Stimulated activated memory B cell treated with anti-CD40 and anti-IgM and Interleukin-4, amounts not matched to agents 10 μg/mL and 1 μg/mL and 100 μg/mL, for 72 hours (primary cell): ENCODE measurements at regions not wholly inside any gene's neighbourhood (a gene's known extent, or its start where the extent isn't known, plus 50 kb on each side); places are given as distances from the start of the nearest gene placed in this dataset.
"Not testable (repeated sequence)": the region's sequence is repeated elsewhere in the genome, so short reads cannot be mapped to it uniquely, and the experiment has no call there.

Experiments
- ATAC-seq: fragments of 150-1000 bp; cut with Tn5 transposase; 2 replicates; pipeline ENCODE4 v1.10.0; 2021
- H3K27ac Mint-ChIP-seq: one replicate; pipeline ENCODE4 v1.8.0; 2022; ENCODE audit warnings: mild to moderate bottlenecking, mixed read lengths
- H3K27me3 Mint-ChIP-seq: one replicate; pipeline ENCODE4 v1.8.0; 2022; ENCODE audit warnings: mixed read lengths
- H3K36me3 Mint-ChIP-seq: one replicate; pipeline ENCODE4 v1.8.0; 2022; ENCODE audit warnings: mixed read lengths
- H3K4me1 Mint-ChIP-seq: one replicate; pipeline ENCODE4 v1.8.0; 2022; ENCODE audit warnings: mixed read lengths
- H3K4me3 Mint-ChIP-seq: one replicate; pipeline ENCODE4 v1.8.0; 2022; ENCODE audit warnings: mild to moderate bottlenecking, moderate library complexity, mixed read lengths
- H3K9me3 Mint-ChIP-seq: one replicate; pipeline ENCODE4 v1.8.0; 2022; ENCODE audit warnings: mixed read lengths

GRCh38 chr1:228835911-228836310 is 100.6 kb downstream of the RHOU start:
- Mint-ChIP-seq H3K4me1 (no peaks in the 10 kb centered on the region), H3K36me3 (no peaks in the 10 kb centered on the region), H3K4me3 (no peak overlapping the region), H3K27me3 (peaks cover 28% of the 10 kb centered on the region), H3K9me3 (no peaks in the 10 kb centered on the region), H3K27ac (no peak overlapping the region)
- ATAC-seq: no peak

DNA sequence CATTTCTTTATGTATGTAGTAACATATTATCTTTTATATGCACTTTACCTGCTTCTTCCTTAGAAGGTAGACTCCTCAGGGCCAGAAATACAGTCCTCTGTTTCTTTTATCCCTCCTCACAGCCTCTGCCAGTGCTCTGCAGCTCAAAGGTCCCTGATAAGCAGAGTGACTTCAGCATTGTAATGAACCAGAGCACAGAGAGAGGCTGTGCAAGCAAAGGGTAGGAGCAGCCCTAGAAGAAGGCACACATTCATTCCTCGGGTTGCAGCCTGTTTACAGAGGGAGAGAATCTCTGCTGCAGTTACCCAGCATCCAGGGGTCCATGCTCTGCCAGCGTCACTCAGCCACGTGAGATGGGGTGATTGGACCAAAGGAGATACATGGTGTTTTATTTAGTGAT is 101.1 kb downstream of the RHOU start:
- H3K36me3 Mint-ChIP-seq: no peaks in the 10 kb centered on the region
- H3K9me3 Mint-ChIP-seq: no peaks in the 10 kb centered on the region
- ATAC-seq: no peak
- no peak overlapping the region for H3K4me3 Mint-ChIP-seq
- H3K27me3 Mint-ChIP-seq: peaks cover 28% of the 10 kb centered on the region
- no peak overlapping the region for H3K27ac Mint-ChIP-seq
- no peaks in the 10 kb centered on the region for H3K4me1 Mint-ChIP-seq

- Mint-ChIP-seq H3K9me3 (no peaks in the 10 kb centered on the region), H3K27me3 (peaks cover 28% of the 10 kb centered on the region), H3K4me3 (no peak overlapping the region), H3K27ac (no peak overlapping the region), H3K4me1 (no peaks in the 10 kb centered on the region), H3K36me3 (no peaks in the 10 kb centered on the region)
- ATAC-seq: no peak
Observed at GRCh38 chr1:228837032-228837431, 101.8 kb downstream of the RHOU start.

DNA sequence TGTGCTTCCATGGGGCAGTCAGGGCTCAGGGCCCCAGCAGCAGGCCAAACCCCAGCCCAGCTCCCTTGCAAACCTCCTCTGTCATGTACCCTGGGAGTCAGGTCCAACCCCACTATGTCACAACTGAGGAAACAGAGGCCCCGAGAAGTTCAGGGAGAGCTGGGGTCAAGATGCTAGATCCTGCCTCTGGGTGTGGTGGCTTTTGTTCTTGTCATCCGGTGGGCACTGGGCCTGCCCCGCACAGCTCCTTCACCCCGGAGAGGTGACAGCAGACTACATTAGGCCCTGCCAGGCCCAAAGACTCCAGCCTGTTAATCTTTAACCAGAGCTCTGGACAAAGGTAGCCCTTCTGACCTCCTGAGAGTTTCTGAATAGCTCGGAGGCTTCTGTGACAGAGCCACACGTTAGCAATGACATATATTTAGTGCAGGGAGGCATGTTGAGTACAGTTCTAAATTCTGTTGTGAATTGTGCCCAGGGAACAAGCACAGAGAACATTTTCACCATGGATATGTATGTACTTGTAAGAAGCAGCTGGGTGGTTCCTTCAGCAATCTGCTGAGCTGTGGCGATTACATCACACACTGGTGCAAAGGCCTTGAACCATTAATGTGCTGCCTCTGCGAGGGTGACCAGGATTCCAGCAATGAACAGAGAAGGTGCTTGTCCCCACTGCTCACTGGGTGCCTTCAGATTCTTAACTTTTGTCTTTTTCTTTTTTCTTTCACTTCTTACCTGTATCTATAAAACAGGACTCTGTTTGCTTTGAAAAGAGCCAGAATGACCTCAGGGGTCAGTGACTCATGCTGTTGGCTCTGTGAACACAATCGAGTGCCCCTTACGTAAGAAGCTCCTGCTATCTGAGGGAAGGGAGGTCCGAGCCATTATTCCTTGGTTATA is 102.8 kb downstream of the RHOU start:
- no peak overlapping the region for H3K4me3 Mint-ChIP-seq
- H3K27me3 Mint-ChIP-seq: peaks cover 28% of the 10 kb centered on the region
- no peaks in the 10 kb centered on the region for H3K4me1 Mint-ChIP-seq
- H3K36me3 Mint-ChIP-seq: no peaks in the 10 kb centered on the region
- H3K9me3 Mint-ChIP-seq: peaks cover 4% of the 10 kb centered on the region
- H3K27ac Mint-ChIP-seq: no peak overlapping the region
- ATAC-seq: no peak

DNA sequence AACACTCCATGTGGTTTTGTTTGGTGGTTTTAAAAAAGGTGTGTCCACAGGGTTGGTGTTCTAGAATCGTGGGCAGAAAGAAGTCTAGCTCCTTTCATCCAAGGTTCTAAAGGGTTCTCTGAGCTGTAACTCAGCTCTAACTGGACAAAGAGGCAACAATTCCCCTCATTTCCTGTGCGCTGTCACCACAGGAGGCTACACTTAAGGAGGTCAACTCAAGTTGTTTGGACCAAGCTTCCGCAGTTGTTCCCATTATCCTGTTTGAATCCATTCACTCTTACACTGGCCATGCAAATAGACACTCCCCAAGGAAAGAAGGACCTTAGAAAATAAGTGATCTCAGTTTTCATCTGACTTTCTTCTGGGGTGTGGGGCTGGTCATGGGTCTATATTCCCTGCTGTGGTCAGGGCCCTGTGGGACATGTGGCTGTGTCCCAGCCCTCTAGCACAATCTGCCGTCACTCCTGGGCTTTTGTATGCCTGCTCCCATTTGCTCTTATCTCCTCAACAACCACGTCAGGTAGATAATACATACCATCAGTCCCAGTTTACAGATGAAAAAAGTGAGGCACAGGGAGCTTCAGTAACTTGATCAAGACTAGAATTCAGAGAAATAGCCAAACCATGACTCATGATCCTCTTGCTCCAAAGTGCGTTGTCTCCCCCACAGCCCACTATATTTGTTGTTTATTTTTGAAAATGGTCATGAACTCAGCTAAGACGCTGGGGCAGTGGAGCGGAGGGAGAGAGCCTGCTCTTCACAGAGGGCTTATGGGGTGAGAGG is 103.6 kb downstream of the RHOU start:
- Mint-ChIP-seq H3K27ac (no peak overlapping the region), H3K27me3 (peaks cover 28% of the 10 kb centered on the region), H3K4me3 (no peak overlapping the region), H3K36me3 (no peaks in the 10 kb centered on the region), H3K4me1 (no peaks in the 10 kb centered on the region), H3K9me3 (peaks cover 4% of the 10 kb centered on the region)
- ATAC-seq: no peak

- ATAC-seq: no peak
- H3K4me1 Mint-ChIP-seq: no peaks in the 10 kb centered on the region
- no peak overlapping the region for H3K4me3 Mint-ChIP-seq
- no peaks in the 10 kb centered on the region for H3K36me3 Mint-ChIP-seq
- no peak overlapping the region for H3K27ac Mint-ChIP-seq
- H3K9me3 Mint-ChIP-seq: peaks cover 4% of the 10 kb centered on the region
- peaks cover 28% of the 10 kb centered on the region for H3K27me3 Mint-ChIP-seq
Observed at GRCh38 chr1:228839656-228840055, 104.4 kb downstream of the RHOU start.

DNA sequence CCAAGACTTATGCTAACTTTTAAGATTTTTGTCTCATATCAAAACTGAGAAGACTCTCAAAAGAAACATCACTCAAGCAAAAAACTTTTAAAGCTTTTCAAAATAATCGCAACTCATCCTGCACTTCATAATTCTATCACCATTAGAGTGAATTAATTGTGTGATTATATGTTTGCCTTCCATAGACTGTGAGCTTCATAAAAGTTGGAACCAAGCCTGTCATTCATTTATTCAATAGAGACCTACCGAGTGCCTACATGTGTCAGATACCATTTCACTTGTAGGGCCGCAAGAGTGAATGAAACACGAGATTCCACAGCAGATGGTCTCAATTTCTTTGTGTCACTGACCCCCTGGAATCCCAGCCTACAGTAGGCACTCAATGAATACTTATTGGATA is 106.4 kb downstream of the RHOU start:
- Mint-ChIP-seq H3K9me3 (peaks cover 4% of the 10 kb centered on the region), H3K4me1 (no peaks in the 10 kb centered on the region), H3K36me3 (no peaks in the 10 kb centered on the region), H3K27ac (no peak overlapping the region), H3K4me3 (no peak overlapping the region), H3K27me3 (peaks cover 14% of the 10 kb centered on the region)
- ATAC-seq: no peak

DNA sequence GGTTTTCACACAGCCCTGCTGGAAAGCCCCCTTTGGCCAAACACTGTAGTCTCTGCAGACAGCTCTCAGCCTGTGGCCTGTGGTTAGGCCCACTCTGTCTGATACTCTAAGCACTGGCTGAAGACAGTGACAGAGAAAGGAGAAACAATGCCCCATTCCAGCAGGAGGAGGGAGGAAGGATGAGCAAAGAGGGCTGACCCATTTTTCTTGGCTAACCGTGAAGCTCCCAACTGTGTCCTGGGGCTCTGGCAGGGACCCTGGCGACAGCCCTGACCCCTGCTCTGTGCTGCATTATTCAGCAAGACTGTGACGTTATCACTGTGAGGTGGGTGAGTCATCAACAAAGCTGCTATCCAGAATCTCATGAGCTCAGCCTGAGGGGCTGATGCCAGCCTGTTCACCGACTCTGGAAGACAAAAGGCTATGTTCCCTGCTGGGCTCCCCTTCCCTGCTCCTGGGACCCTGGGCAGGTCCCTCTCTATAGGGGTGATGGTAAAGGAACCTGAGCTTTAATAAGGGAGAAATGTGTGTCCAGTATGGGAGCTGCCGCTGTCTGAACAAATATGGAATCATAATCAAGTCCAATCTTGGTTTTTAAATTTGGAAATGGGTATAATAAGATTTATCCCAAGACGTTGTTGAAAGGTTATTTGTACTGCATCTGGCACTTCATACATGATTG is 107.0 kb downstream of the RHOU start:
- Mint-ChIP-seq H3K27ac (no peak overlapping the region), H3K9me3 (peaks cover 4% of the 10 kb centered on the region), H3K27me3 (peaks cover 11% of the 10 kb centered on the region), H3K4me3 (no peak overlapping the region), H3K36me3 (no peaks in the 10 kb centered on the region), H3K4me1 (no peaks in the 10 kb centered on the region)
- peak; percentile 40 for ATAC-seq

DNA sequence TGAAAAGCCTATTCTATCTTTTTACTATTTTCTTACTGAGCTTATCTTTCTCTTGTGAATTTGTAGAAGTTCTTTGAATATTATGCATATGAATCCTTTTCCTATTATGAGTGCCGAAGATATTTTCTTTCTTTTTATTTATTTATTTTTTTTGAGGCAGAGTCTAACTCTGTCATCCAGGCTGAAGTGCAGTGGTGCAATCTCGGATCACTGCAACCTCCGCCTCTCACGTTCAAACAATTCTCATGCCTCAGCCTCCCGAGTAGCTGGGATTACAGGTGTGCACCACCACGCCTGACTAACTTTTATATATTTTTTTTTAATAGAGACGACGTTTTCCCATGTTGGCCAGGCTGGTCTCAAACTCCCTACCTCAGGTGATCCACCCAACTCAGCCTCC is 109.8 kb downstream of the RHOU start:
- Mint-ChIP-seq H3K36me3 (no peaks in the 10 kb centered on the region), H3K9me3 (peaks cover 4% of the 10 kb centered on the region), H3K27ac (no peak overlapping the region), H3K4me1 (peaks cover 5% of the 10 kb centered on the region), H3K27me3 (peaks cover 20% of the 10 kb centered on the region), H3K4me3 (no peak overlapping the region)
- ATAC-seq: no peak

- H3K4me3 Mint-ChIP-seq: no peak overlapping the region
- H3K9me3 Mint-ChIP-seq: peaks cover 4% of the 10 kb centered on the region
- no peaks in the 10 kb centered on the region for H3K36me3 Mint-ChIP-seq
- H3K27ac Mint-ChIP-seq: no peak overlapping the region
- H3K27me3 Mint-ChIP-seq: peaks cover 31% of the 10 kb centered on the region
- no peak for ATAC-seq
- peaks cover 8% of the 10 kb centered on the region for H3K4me1 Mint-ChIP-seq
Observed at GRCh38 chr1:228846952-228847351, 111.7 kb downstream of the RHOU start.

GRCh38 chr1:228847451-228847850 is 112.2 kb downstream of the RHOU start:
- H3K27me3 Mint-ChIP-seq: peaks cover 36% of the 10 kb centered on the region
- not testable (repeated sequence) for H3K27ac Mint-ChIP-seq, H3K4me1 Mint-ChIP-seq, H3K4me3 Mint-ChIP-seq, H3K36me3 Mint-ChIP-seq, ATAC-seq, H3K9me3 Mint-ChIP-seq

DNA sequence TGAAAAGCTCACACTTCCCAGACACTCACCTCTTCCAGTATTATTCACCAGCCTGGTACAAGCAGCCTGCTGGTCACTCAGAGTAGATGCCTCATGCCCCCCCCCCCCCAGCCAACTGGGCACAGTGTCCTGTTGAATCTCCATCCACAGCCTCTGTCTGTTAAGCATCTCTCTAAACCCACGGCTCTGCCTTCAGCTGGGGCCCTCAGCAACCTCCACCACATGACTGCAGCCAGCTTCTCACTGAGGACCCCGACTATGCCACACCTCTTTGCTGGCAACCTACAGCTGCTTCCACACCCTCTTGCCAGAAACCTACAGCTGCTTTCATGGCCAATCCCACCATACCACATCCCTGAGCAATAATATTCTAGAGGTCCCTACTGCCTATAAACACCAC is 113.1 kb downstream of the RHOU start:
- peaks cover 4% of the 10 kb centered on the region for H3K9me3 Mint-ChIP-seq
- peaks cover 40% of the 10 kb centered on the region for H3K27me3 Mint-ChIP-seq

DNA sequence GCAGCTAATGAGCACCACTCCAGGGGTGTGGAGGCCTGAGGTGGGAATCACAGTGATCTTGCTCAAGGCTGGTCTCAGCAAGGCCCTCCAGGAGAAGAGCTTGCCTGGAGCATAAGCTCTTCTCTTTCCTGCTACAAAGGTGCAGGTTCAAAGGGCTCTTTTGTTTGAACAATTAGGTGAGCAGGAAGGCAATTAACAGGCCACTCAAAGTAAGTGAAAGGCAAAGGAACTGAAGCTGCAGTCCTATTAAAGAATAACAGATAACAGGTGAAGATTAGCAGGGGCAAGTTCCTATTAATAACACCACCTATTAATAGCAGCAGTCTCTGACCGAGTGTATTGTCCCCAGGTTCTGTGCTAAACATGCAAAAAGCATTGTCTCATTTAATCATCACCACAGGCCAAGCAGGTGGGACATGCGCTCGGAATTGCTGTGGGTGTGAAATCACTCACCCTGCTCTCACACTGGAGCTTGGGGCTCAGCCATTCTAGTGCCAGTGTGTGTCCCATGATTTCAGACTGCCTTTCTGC is 113.8 kb downstream of the RHOU start:
- Mint-ChIP-seq H3K9me3 (peaks cover 4% of the 10 kb centered on the region), H3K27ac (no peak overlapping the region), H3K27me3 (peaks cover 40% of the 10 kb centered on the region), H3K4me3 (no peak overlapping the region), H3K36me3 (no peaks in the 10 kb centered on the region), H3K4me1 (peaks cover 8% of the 10 kb centered on the region)
- no peak for ATAC-seq

More for the DNA sequence above, 113.1 kb downstream of the RHOU start:
- Mint-ChIP-seq H3K4me1 (peaks cover 8% of the 10 kb centered on the region), H3K27ac (no peak overlapping the region), H3K4me3 (no peak overlapping the region), H3K36me3 (no peaks in the 10 kb centered on the region)
- no peak for ATAC-seq

- Mint-ChIP-seq H3K4me1 (peaks cover 8% of the 10 kb centered on the region), H3K36me3 (no peaks in the 10 kb centered on the region), H3K9me3 (peaks cover 8% of the 10 kb centered on the region), H3K4me3 (no peak overlapping the region), H3K27me3 (peaks cover 48% of the 10 kb centered on the region), H3K27ac (no peak overlapping the region)
- peak; percentile 42 for ATAC-seq
Observed at GRCh38 chr1:228850141-228851100, 115.1 kb downstream of the RHOU start.
